ENCODE measurements at regions not wholly inside any gene's neighbourhood (a gene's known extent, or its start where the extent isn't known, plus 50 kb on each side); places are given as distances from the start of the nearest gene placed in this dataset.

DNA sequence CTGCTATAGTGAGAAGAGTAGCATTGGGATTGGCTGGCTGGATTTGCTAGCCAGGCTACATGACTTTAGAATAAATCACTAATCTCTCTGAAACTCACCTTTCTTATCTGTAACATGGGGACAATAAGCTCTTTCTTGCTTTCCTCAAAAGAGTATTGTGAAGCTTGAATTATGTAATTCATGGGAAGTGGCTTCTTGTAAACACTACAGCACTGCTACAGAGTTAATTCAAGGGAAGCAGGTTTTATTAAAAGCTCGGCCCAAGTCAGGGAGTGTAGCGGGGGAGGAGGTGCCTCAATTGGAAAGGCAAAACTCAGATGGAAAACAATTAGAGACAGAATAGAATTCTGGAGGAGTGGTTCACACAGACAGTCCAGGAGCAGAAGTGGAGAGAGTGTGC lies 100.9 kb upstream of the CELF4 start:
- TF ChIP-seq TAF1 (IDR thresholded peaks at IDR 0.05; ENCODE audit: borderline replicate concordance, insufficient read depth, low read length) (no peak), POLR2AphosphoS5 (IDR thresholded peaks at IDR 0.05; ENCODE audit: low read depth, low read length) (no peak)
- TF ChIP-seq, protein P1, sequence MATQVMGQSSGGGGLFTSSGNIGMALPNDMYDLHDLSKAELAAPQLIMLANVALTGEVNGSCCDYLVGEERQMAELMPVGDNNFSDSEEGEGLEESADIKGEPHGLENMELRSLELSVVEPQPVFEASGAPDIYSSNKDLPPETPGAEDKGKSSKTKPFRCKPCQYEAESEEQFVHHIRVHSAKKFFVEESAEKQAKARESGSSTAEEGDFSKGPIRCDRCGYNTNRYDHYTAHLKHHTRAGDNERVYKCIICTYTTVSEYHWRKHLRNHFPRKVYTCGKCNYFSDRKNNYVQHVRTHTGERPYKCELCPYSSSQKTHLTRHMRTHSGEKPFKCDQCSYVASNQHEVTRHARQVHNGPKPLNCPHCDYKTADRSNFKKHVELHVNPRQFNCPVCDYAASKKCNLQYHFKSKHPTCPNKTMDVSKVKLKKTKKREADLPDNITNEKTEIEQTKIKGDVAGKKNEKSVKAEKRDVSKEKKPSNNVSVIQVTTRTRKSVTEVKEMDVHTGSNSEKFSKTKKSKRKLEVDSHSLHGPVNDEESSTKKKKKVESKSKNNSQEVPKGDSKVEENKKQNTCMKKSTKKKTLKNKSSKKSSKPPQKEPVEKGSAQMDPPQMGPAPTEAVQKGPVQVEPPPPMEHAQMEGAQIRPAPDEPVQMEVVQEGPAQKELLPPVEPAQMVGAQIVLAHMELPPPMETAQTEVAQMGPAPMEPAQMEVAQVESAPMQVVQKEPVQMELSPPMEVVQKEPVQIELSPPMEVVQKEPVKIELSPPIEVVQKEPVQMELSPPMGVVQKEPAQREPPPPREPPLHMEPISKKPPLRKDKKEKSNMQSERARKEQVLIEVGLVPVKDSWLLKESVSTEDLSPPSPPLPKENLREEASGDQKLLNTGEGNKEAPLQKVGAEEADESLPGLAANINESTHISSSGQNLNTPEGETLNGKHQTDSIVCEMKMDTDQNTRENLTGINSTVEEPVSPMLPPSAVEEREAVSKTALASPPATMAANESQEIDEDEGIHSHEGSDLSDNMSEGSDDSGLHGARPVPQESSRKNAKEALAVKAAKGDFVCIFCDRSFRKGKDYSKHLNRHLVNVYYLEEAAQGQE (IDR thresholded peaks at IDR 0.05; ENCODE audit: insufficient read depth in 1 of 2, low read depth in 2 of 2, low read length in 2 of 2) = no peak

DNA sequence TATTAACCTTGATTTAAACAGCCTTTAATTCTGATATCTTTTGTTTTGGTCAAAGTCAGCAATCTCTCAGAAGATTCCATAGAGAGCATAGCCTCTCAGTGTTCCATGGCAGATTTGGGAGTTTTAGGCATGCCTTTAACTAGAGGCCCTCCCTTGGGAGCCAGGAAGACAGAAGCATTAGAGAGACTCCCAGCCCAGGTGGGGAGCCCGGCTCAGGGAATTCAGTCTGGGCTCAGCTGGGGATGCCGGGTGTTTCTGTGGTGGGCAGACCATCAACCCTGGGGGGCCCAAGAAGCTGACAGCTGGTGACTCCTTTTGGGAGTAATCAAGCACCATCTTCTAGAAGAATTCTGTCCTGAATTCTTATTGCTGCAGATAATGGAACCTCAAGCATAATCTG lies 99.7 kb upstream of the CELF4 start:
- TF ChIP-seq SIN3A (IDR thresholded peaks at IDR 0.05; ENCODE audit: borderline replicate concordance, insufficient read depth, low read length) (no peak), POLR2AphosphoS5 (IDR thresholded peaks at IDR 0.05; ENCODE audit: low read depth, low read length) (no peak), TAF1 (IDR thresholded peaks at IDR 0.05; ENCODE audit: borderline replicate concordance, insufficient read depth, low read length) (no peak), FOXP2 (optimal IDR thresholded peaks at IDR 0.05; ENCODE audit: borderline replicate concordance, extremely low read depth, extremely low read length, insufficient read depth) (no peak)
- TF ChIP-seq, protein P1 (IDR thresholded peaks at IDR 0.05; ENCODE audit: insufficient read depth in 1 of 2, low read depth in 2 of 2, low read length in 2 of 2) = no peak

DNA sequence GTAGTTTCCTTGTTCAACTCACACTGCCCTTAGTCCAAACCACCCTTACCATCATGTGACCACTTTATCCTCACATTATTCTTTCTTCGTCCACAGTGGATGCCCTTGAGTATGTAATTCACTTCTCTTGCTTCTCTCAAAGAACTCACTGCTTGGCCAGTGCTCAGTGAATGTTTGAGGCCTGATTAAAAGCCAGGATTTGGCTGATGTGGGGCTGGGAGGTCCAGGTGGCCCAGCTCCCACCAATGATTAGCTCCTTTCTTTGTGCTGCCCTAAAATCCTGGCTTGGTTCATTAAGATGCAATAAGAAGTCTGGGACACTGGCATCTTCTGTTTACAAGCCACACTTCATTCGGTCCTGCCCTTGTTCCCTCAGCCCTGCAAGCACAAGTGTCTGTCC lies 97.8 kb upstream of the CELF4 start:
- TF ChIP-seq FOXP2 (optimal IDR thresholded peaks at IDR 0.05; ENCODE audit: borderline replicate concordance, extremely low read depth, extremely low read length, insufficient read depth) (no peak), TAF1 (IDR thresholded peaks at IDR 0.05; ENCODE audit: borderline replicate concordance, insufficient read depth, low read length) (no peak), SIN3A (IDR thresholded peaks at IDR 0.05; ENCODE audit: borderline replicate concordance, insufficient read depth, low read length) (no peak), POLR2AphosphoS5 (IDR thresholded peaks at IDR 0.05; ENCODE audit: low read depth, low read length) (no peak)
- TF ChIP-seq, protein P1 (IDR thresholded peaks at IDR 0.05; ENCODE audit: insufficient read depth in 1 of 2, low read depth in 2 of 2, low read length in 2 of 2) = no peak

DNA sequence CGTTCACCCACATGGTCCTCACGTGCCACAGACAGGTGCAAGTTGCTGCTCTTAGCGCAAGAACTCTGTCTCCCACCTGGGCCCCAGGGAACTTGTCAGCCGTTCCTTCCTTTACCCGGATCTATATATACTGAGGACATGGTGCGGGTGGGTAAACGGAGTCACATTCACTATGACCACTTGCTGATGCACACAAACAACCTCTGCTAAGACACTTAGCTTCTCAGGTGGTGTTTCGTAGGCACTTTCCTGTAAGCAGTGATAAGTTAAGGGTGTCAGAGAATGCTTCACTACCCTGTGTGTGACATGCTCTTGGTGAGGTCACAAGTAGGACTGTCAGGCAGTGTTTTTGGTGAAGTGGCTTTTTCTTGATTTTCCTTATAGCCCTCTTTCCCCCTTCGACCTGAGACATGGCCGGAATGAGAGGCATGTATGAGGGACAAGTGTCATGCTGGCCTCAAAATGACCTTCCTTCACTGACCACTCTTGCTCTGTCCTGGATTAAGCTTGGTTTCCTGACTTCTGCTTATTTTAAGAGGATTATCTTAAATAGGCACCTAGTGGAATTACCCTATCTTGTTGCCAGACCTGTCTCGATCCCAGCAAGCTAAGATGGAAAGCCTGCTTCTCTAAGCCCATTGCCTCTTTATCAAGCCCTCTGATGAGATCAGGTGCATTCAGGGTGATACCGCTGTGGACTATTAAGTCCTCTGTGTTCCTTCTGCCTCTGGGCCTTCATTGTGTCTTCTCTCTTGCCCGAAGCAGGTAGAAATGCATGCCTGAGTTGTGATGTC lies 97.1 kb upstream of the CELF4 start:
- TF ChIP-seq POLR2AphosphoS5 (IDR thresholded peaks at IDR 0.05; ENCODE audit: low read depth, low read length) = no peak
- no peak for TF ChIP-seq TAF1 (IDR thresholded peaks at IDR 0.05; ENCODE audit: borderline replicate concordance, insufficient read depth, low read length)
- TF ChIP-seq, protein P1 (IDR thresholded peaks at IDR 0.05; ENCODE audit: insufficient read depth in 1 of 2, low read depth in 2 of 2, low read length in 2 of 2) = no peak
- no peak for TF ChIP-seq SIN3A (IDR thresholded peaks at IDR 0.05; ENCODE audit: borderline replicate concordance, insufficient read depth, low read length)
- no peak for TF ChIP-seq FOXP2 (optimal IDR thresholded peaks at IDR 0.05; ENCODE audit: borderline replicate concordance, extremely low read depth, extremely low read length, insufficient read depth)

Data from PFSK-1 (cell line).